ENCODE measurements at regions not wholly inside any gene's neighbourhood (a gene's known extent, or its start where the extent isn't known, plus 50 kb on each side); places are given as distances from the start of the nearest gene placed in this dataset.

DNA sequence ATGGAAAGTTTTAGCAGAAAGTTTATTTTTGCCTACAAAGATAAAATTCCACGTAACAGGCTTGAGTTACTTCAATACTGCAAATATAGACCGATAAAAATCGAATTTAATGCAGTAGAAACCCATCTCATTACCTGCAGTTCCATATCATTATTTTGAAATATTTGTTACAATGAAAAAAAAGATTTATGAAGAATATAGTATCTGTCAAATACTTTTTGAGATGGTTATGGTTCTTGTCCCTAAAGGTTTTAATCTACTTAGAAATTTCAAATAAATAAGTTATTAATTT, 273.5 kb downstream of the ADAMTS20 start:
- no peak overlapping the region for H3K4me3 ChIP-seq (ENCODE audit: low read depth in 1 of 3, low read length in 3 of 3)
- no peak overlapping the region for H3K27ac ChIP-seq (ENCODE audit: low read depth in 1 of 2, low read length in 2 of 2)
- no peak for DNase-seq (ENCODE audit: low spot score)
- no peaks in the 10 kb centered on the region for H3K36me3 ChIP-seq (ENCODE audit: control insufficient read depth in 4 of 4, insufficient read depth in 3 of 4, low read depth in 1 of 4, low read length in 3 of 4)
- no peaks in the 10 kb centered on the region for H3K9me3 ChIP-seq (ENCODE audit: control insufficient read depth in 4 of 4, low read length in 3 of 4)
- H3K27me3 ChIP-seq (ENCODE audit: control insufficient read depth in 4 of 4, insufficient read depth in 4 of 4, low read length in 3 of 4): no peaks in the 10 kb centered on the region
- no peaks in the 10 kb centered on the region for H3K4me1 ChIP-seq (ENCODE audit: control insufficient read depth in 4 of 4, insufficient read depth in 4 of 4, low read length in 3 of 4)
- H3K9ac ChIP-seq (ENCODE audit: low read depth in 1 of 2, low read length in 2 of 2): no peak overlapping the region
- WGBS: 66% methylated on average over 3 of the region's 3 CpGs
- no peak for TF ChIP-seq FOXA2 (IDR thresholded peaks at IDR 0.05)
- no peak for TF ChIP-seq TAF1 (conservative IDR thresholded peaks at IDR 0.05)
- no peak for TF ChIP-seq HNF4G (IDR thresholded peaks at IDR 0.05)
- TF ChIP-seq NR2F2 (IDR thresholded peaks at IDR 0.05): no peak
- TF ChIP-seq, protein P1, sequence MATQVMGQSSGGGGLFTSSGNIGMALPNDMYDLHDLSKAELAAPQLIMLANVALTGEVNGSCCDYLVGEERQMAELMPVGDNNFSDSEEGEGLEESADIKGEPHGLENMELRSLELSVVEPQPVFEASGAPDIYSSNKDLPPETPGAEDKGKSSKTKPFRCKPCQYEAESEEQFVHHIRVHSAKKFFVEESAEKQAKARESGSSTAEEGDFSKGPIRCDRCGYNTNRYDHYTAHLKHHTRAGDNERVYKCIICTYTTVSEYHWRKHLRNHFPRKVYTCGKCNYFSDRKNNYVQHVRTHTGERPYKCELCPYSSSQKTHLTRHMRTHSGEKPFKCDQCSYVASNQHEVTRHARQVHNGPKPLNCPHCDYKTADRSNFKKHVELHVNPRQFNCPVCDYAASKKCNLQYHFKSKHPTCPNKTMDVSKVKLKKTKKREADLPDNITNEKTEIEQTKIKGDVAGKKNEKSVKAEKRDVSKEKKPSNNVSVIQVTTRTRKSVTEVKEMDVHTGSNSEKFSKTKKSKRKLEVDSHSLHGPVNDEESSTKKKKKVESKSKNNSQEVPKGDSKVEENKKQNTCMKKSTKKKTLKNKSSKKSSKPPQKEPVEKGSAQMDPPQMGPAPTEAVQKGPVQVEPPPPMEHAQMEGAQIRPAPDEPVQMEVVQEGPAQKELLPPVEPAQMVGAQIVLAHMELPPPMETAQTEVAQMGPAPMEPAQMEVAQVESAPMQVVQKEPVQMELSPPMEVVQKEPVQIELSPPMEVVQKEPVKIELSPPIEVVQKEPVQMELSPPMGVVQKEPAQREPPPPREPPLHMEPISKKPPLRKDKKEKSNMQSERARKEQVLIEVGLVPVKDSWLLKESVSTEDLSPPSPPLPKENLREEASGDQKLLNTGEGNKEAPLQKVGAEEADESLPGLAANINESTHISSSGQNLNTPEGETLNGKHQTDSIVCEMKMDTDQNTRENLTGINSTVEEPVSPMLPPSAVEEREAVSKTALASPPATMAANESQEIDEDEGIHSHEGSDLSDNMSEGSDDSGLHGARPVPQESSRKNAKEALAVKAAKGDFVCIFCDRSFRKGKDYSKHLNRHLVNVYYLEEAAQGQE (IDR thresholded peaks at IDR 0.05): no peak
- TF ChIP-seq JUND (IDR thresholded peaks at IDR 0.05): no peak

DNA sequence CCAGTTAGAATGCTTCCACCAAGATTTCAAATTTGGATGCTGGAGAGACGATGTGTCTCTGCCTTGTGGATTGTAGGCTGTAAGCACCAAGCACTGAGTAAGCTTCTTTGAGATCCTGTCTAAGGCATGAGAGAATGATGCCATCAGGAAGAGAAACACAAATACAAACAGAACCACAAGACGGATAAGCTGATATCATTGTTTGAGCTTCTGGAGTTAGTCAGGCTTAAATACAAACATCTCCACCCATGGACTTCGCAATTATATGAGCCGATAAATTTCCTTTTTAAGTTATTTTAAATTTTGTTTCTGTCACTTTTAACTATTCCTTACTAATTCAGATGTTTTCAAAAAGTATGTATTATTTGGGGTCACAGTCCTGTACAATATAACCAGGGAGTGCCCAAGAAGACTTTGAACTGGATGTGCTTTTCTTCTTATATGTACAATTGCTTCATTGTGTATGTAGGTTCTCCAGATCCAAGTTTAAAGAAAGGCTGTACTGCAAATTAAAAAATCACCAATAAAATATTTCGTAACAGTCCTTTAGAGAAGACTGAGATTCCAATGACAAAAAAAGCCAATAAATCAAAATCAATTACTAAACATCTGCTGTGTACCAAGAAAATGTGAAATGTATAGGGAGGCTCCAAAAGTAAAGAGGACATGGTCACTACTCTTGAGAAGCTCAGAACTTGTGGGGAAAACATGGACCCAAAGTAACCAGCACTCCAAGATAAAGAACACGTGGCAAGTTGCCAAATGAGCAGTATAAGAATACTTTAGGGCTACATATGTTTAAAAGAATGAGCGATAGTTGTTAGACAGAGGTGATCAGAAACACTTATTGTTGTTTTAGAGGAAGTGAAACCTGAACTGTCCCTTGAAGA, 274.1 kb downstream of the ADAMTS20 start:
- no peak for TF ChIP-seq JUND (IDR thresholded peaks at IDR 0.05)
- TF ChIP-seq, protein P2, sequence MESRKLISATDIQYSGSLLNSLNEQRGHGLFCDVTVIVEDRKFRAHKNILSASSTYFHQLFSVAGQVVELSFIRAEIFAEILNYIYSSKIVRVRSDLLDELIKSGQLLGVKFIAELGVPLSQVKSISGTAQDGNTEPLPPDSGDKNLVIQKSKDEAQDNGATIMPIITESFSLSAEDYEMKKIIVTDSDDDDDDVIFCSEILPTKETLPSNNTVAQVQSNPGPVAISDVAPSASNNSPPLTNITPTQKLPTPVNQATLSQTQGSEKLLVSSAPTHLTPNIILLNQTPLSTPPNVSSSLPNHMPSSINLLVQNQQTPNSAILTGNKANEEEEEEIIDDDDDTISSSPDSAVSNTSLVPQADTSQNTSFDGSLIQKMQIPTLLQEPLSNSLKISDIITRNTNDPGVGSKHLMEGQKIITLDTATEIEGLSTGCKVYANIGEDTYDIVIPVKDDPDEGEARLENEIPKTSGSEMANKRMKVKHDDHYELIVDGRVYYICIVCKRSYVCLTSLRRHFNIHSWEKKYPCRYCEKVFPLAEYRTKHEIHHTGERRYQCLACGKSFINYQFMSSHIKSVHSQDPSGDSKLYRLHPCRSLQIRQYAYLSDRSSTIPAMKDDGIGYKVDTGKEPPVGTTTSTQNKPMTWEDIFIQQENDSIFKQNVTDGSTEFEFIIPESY (IDR thresholded peaks at IDR 0.05): no peak
- TF ChIP-seq, protein P1 (IDR thresholded peaks at IDR 0.05): no peak
- TF ChIP-seq RXRA (IDR thresholded peaks at IDR 0.05): no peak
- no peak for TF ChIP-seq FOXA1 (IDR thresholded peaks at IDR 0.05)
- TF ChIP-seq FOXA2 (IDR thresholded peaks at IDR 0.05): no peak
- no peak for TF ChIP-seq EGR1 (IDR thresholded peaks at IDR 0.05; ENCODE audit: low read depth in 2 of 2)
- no peak for TF ChIP-seq SP1 (IDR thresholded peaks at IDR 0.05)
- no peak for TF ChIP-seq GABPA (IDR thresholded peaks at IDR 0.05 in 1 of 2, conservative IDR thresholded peaks at IDR 0.05 in 1 of 2)
- TF ChIP-seq NR2F2 (IDR thresholded peaks at IDR 0.05): no peak
- H3K27ac ChIP-seq (ENCODE audit: low read depth in 1 of 2, low read length in 2 of 2): no peak overlapping the region
- H3K27me3 ChIP-seq (ENCODE audit: control insufficient read depth in 4 of 4, insufficient read depth in 4 of 4, low read length in 3 of 4): no peaks in the 10 kb centered on the region
- H3K9ac ChIP-seq (ENCODE audit: low read depth in 1 of 2, low read length in 2 of 2): no peak overlapping the region
- WGBS: 41% methylated on average over 7 of the region's 7 CpGs
- no peak for DNase-seq (ENCODE audit: low spot score)
- H3K36me3 ChIP-seq (ENCODE audit: control insufficient read depth in 4 of 4, insufficient read depth in 3 of 4, low read depth in 1 of 4, low read length in 3 of 4): no peaks in the 10 kb centered on the region
- H3K9me3 ChIP-seq (ENCODE audit: control insufficient read depth in 4 of 4, low read length in 3 of 4): no peaks in the 10 kb centered on the region
- H3K4me1 ChIP-seq (ENCODE audit: control insufficient read depth in 4 of 4, insufficient read depth in 4 of 4, low read length in 3 of 4): no peaks in the 10 kb centered on the region
- no peak overlapping the region for H3K4me3 ChIP-seq (ENCODE audit: low read depth in 1 of 3, low read length in 3 of 3)

Measured in liver (tissue), 7 donors.